Peyer's patch (tissue), 4 donors: ENCODE measurements at regions not wholly inside any gene's neighbourhood (a gene's known extent, or its start where the extent isn't known, plus 50 kb on each side); places are given as distances from the start of the nearest gene placed in this dataset.

Source experiments
- CTCF ChIP-seq, 6 experiments: fragments of 450-650 bp in 4 of 6; fragments of 200-600 bp in 2 of 6; sonication (generic) in 1 of 6; IDR thresholded peaks; one replicate each; pipeline ENCODE4 v1.5.1; 2017 to 2019; ENCODE audit warnings: antibody characterized with exemption in 6 of 6, mild to moderate bottlenecking in 3 of 6, moderate library complexity in 1 of 6
- POLR2A ChIP-seq, 2 donors: fragments of 450-650 bp; IDR thresholded peaks; one replicate each; pipeline ENCODE4 v1.5.1; 2017; ENCODE audit warnings: antibody characterized with exemption in 2 of 2, mild to moderate bottlenecking in 2 of 2, moderate library complexity in 2 of 2

- TF ChIP-seq CTCF (IDR thresholded peaks at IDR 0.05) = no peak
- TF ChIP-seq POLR2A (IDR thresholded peaks at IDR 0.05) = no peak
Observed at GRCh38 chr12:4158306-4158705, 115.3 kb upstream of the CCND2 start.
